C4-2B (cell line): ENCODE measurements at regions not wholly inside any gene's neighbourhood (a gene's known extent, or its start where the extent isn't known, plus 50 kb on each side); places are given as distances from the start of the nearest gene placed in this dataset.
"Not testable (repeated sequence)": the region's sequence is repeated elsewhere in the genome, so short reads cannot be mapped to it uniquely, and the experiment has no call there.

ENCODE experiments used
- H3K27ac ChIP-seq: fragments of 450-650 bp; 2 replicates; pipeline ENCODE4 v1.5.1; 2017
- CTCF ChIP-seq: fragments of 450-650 bp; conservative IDR thresholded peaks from 2 replicates; pipeline ENCODE4 v1.5.1; 2017; ENCODE audit warnings: mild to moderate bottlenecking
- ZFX ChIP-seq: fragments of 450-650 bp; IDR thresholded peaks from 2 replicates; pipeline ENCODE4 v1.6.1; 2017

DNA sequence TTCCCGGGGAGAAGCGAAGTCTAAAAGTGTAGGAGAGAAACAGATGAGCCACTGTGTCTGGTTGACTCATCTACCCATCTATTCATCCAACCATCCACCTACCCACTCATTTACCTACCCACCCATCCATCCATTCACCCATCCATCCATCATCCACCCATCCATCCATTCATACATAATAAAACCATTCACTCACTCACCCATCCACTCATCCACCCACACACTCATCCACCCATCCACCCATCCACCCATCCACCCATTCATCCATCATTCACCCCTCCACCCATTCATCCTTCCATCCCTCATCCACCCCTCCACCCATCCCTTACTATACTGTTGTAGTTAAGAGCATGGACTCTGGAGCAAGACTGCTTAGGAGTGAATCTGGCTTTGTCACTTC, 136.4 kb upstream of the ATP2B2 start:
- no peak overlapping the region for H3K27ac ChIP-seq
- no peak for TF ChIP-seq CTCF
- no peak for TF ChIP-seq ZFX

DNA sequence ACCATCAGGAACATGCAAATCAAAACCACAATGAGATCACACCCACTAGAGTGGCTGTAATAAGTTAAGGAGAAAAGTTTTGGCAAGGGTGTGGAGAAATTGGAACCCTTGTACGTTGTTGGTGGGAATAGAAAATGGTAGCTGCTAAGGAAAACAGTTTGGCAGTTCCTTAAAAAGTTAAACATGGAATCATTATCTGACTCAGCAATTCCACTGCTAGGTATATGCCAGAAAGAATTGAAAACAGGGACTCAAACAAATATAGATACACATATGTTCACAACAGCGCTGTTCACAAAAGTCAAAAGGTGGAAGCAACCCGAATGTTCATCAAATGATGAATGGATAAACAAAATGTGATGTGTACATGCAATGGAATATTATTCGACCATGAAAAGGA, 138.8 kb upstream of the ATP2B2 start:
- H3K27ac ChIP-seq, result no peak overlapping the region
- TF ChIP-seq ZFX (no peak), CTCF (no peak)

DNA sequence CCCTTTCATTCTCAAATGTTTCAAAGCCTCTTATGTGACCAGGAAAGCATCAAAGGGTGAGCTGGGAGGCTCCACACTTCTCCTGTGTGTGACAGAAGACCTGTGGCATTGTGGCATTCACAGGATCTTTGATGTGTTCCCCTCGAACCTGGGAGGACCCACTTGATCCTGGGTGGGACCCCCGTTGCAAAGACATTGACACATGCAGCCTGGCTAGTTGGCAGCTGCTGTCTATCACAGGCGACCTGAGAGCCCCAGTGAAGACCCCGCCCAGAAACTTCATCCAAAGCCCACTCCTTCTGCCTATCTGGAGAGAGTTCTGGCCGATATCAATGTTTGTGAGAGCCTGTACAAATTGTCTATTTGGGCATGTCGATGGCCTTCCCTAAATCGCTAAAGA, 140.4 kb upstream of the ATP2B2 start:
- no peak for TF ChIP-seq ZFX
- no peak for TF ChIP-seq CTCF
- no peak overlapping the region for H3K27ac ChIP-seq

DNA sequence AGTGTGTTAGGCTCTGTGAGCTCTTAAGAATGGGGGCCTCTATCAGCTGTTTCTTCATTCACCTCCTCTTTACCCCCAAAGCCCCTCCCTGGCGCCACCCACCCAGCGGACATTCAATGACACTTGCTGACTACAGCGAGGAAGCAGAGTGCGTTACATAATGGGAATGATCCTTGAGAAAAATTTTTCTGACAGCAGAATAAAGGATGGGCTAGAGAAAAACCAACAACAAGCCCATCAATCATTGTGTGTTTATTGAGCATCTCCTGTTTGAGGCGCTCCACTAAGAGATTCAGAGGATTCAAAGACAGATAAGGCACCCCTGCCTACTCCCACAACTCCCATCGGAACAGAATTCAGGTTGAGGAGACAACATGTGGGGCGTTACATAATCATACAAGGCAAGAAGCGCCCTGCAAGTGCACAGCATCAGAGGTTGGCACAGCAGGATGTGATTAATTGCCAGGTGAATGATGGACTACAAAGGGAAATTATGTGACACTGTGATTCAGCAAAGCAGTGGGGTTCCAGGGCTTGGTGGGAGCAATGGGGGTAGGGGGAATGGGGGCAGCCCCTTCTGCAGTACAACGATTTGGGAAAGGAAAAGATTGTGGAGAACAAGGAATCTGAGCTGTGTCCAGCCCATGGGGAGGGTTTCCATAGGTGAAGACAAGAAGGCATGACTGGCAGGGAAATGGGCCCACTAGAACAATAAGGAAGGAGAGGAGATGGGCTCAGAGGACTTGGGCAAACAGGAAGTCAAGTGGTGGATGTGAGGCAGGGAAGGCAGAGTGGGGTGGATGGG, 141.3 kb upstream of the ATP2B2 start:
- TF ChIP-seq ZFX (no peak), CTCF (no peak)
- H3K27ac ChIP-seq, result no peak overlapping the region

DNA sequence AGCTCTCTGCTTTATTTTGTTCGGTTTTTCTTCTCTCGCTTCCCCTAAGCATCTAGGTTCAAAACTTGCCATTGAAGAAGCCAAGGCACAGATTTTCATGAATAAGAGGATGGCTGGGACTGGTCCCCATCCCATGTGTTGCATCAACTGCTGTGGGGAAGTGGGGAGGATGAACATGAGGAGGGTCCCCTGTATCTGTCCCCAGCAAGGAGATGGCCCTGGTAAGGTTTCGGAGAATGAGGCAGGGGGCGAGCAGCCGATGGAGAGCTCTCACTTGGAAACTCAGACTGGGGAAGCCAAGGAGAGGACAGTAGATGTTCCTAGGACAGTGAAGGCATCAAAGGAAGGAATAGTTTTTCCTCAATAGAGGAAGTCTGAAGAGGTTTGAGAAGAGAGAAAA, 142.0 kb upstream of the ATP2B2 start:
- TF ChIP-seq CTCF, result no peak
- no peak for TF ChIP-seq ZFX

DNA sequence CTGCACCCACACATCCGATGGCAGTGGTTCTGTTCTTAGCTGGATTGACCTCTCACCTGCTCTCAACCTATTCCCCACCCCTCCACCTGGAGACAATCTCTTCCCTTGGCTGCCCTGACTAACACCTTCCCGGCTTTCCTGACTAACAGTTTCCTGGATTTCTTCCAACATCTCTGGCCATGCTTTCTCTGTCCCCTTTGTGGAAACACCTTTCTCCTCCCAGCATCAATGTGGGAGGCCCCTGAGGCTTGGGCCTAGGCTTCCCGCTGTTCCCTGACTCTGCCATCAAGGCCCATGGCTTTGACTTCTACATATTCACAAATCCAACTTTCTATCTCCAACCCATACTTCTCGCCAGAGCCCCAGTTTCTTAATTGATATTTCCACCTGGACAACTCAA, 142.8 kb upstream of the ATP2B2 start:
- no peak for TF ChIP-seq ZFX
- TF ChIP-seq CTCF, result no peak

More for the DNA sequence above, 142.0 kb upstream of the ATP2B2 start:
- no peak overlapping the region for H3K27ac ChIP-seq

GRCh38 chr3:10649463-10649862, 144.1 kb upstream of the ATP2B2 start:
- not testable (repeated sequence) for H3K27ac ChIP-seq

More for the DNA sequence above, 142.8 kb upstream of the ATP2B2 start:
- no peak overlapping the region for H3K27ac ChIP-seq

DNA sequence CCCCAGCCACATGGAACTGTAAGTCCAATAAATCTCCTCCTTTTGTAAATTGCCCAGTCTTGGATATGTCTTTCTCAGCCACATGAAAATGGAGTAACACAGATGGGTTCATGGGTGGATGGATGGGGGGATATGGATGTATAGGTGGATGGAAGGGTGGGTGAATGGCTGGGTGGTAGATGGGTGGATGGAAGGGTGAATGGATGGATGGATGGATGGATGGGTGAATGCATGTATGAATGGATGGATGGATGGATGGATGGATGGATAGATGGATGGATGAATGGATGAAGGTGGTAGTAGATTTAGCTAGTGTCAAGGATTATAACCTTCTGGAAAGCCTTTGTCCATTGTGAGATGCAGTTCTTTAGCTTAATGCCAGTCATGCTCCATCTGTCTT, 146.1 kb upstream of the ATP2B2 start:
- TF ChIP-seq CTCF (no peak), ZFX (no peak)
- H3K27ac ChIP-seq, result no peak overlapping the region
